Occipital lobe (tissue), 1 donor: ENCODE measurements at regions not wholly inside any gene's neighbourhood (a gene's known extent, or its start where the extent isn't known, plus 50 kb on each side); places are given as distances from the start of the nearest gene placed in this dataset.
"Not testable (repeated sequence)": the region's sequence is repeated elsewhere in the genome, so short reads cannot be mapped to it uniquely, and the experiment has no call there.

ENCODE experiments used
- DNase-seq: peaks from one replicate; lab custom pipeline; 2025; lab: John Stamatoyannopoulos, UW

DNA sequence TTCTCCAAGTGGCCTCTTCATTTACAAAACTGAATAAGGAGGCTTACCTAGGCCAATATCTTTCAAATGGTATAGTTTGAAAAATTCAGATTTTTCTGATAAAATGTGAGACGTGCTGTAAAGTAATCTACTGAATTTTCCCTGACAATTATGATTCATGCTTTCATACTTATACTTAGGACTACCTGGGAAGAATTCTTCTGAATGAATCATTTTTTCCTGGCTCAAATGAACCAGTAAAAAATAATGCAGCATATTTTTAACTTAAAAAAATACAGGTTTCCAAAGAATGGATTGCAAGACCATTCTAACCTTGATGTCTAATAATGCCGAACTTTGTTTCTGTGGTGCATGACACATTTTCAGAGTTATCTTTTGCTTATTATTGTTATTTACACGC is 375.4 kb downstream of the ZNF674 start:
- no peak for DNase-seq

- DNase-seq = no peak
These were observed 377.0 kb downstream of the ZNF674 start for GRCh38 chrX:46168254-46168653.

DNA sequence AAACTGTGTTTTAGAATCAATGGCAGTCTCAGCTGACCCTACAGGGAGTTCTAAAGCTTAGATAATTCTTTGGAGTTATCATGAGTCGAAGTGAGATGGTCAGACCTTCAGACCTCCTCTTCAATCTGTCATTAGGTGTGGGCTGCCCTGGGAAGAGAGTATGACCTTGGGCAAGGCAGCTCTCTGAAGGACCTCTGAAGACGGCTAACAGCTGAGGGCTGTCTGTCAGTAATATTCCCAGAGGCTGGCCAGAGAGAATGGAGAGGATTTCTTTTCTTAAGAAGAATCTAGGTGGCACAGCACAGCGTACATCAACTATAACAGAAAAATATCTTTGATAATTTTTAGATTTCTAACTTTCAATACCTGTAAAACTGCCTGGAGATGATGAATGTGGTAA is 379.4 kb downstream of the ZNF674 start:
- DNase-seq = no peak

GRCh38 chrX:46165411-46165810 is 379.8 kb downstream of the ZNF674 start:
- no peak for DNase-seq

- no peak for DNase-seq
These were observed 392.5 kb downstream of the ZNF674 start for GRCh38 chrX:46152756-46153155.

DNA sequence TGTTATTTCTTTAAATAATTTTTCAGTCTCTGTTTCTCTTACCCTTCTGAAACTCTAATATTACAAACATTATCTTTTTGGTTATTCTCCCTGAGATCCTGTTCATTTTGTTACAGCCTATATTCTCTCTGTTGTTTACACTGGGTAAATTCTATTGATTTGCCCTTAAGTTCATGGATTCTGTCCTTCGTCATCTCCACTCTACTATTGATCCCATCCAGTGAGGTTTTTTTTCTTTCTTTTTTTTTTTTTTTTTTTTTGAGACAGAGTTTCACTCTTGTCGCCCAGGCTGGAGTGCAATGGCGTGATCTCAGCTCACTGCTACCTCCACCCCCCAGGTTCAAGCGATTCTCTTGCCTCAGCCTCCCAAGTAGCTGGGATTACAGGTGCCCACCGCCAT is 393.9 kb downstream of the ZNF674 start:
- not testable (repeated sequence) for DNase-seq

DNA sequence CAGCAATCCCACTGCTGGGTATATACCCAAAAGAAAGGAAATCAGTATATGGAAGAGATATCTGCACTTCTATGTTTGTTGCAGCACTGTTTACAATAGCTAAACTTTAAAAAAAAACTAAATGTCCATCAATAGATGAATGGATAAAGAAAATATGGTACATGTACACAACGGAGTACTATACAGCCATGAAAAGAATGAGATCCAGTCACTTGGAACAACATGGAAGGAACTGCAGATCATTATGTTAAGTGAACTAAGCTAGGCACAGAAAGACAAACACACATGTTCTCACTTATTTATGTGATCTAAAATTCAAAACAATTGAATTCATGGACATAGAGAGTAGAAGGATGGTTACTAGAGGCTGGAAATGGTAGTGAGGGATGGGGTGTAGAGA is 400.7 kb downstream of the ZNF674 start:
- DNase-seq = no peak

GRCh38 chrX:46140272-46140671 is 404.9 kb downstream of the ZNF674 start:
- no peak for DNase-seq

DNA sequence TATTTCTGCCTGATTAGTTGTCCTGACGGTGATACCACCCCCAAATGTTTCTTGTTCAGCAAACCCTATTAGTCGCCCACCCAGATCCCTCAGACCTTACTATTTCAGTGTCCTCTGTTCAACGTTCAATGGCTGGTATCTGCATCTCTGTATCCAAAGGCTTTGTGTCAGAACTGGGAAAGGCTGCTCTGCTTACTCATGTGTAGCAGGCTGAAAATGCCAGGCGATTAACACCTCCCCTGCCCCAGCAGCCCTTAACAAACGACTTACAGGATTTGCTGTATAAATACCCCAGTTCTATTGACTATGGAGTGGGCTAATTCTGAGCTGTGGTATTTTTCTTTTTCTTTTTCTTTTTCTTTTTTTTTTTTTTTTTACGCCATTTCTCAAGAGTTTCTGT is 415.0 kb downstream of the ZNF674 start:
- DNase-seq = no peak

DNA sequence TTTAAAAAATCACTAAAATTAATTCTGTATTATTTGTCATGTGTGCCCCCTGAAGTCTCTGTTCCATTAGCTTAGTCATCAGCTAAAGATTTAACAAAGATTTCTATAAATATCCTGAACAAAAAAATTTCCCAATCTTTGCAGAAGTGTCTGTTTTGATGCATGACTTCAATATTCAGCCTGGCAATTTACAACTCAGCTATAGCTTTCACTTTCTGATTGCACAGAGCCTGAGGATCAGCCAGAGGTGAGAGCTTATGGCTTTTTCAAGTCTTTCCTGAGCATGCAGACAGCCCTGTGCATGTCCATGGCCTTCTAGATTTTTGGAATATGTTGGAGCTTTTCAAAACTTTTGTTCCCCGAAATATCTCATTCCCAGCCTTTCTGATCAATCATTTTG is 420.1 kb downstream of the ZNF674 start:
- no peak for DNase-seq

DNA sequence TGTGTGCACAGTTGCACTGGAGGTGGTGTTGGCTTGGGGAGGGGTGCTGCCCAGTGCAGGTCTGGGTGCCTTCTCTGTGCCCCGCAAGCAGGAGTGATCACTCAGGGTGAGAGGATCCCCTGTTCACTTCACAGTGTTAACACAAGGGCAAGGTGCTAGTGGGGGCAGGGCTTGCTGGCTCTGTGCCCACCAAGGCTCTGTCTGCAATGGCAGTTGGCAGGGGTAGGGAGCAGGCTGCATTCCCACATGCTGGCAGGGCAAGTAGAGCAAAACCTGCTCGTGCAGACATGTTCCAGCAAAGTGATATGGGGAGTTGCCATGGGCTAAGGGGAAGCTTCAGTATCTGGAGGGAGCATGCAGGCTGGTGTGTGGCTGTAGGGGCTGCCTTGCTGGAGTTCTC is 428.0 kb downstream of the ZNF674 start:
- no peak for DNase-seq

- not testable (repeated sequence) for DNase-seq
These were observed 457.9 kb downstream of the ZNF674 start for GRCh38 chrX:46087310-46087709.

GRCh38 chrX:46080121-46080520 is 465.1 kb downstream of the ZNF674 start:
- not testable (repeated sequence) for DNase-seq

- no peak for DNase-seq
These were observed 472.4 kb downstream of the ZNF674 start for GRCh38 chrX:46072791-46073190.

DNA sequence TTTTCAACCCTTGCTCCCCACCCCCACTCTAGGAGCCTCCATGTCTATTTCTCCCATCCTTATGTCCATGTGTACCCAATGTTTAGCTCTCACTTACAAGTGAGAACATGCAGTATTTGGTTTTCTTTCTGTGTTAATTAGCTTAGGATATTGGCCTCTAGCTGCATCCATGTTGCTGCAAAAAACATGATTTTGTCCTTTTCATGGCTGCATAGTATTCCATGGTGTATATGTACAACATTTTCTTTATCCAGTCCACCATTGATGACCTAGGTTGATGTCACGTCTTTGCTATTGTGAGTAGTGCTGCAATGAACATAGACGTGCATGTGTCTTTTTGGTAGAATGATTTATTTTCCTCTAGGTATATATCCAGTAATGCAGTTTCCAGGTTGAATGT is 472.8 kb downstream of the ZNF674 start:
- DNase-seq = no peak

- DNase-seq = no peak
These were observed 474.8 kb downstream of the ZNF674 start for GRCh38 chrX:46070421-46070820.

GRCh38 chrX:46059316-46059715 is 485.9 kb downstream of the ZNF674 start:
- no peak for DNase-seq

GRCh38 chrX:46044486-46044885 is 500.7 kb downstream of the ZNF674 start:
- no peak for DNase-seq

DNA sequence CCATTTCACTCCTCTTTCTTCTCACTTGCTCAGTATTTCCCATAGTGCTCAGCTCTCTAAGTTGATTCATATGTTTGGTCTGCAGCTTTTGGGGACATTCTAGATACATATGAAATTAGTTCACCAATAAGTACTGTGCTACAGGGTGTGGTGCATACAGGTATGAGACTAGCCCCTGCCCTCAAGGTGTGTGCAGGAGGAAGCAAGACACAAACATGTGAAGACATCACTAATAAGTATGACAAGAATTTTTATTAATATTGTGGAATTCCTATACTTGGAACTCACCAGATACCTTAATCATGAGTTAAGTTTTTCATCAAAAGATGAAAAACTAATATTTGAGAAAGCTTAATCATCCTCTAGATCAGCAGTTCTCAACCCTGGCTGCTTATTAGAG is 505.2 kb downstream of the ZNF674 start:
- DNase-seq = no peak

GRCh38 chrX:46039526-46039925 is 505.7 kb downstream of the ZNF674 start:
- no peak for DNase-seq

- DNase-seq = no peak
These were observed 508.7 kb downstream of the ZNF674 start for GRCh38 chrX:46036508-46036907.

DNA sequence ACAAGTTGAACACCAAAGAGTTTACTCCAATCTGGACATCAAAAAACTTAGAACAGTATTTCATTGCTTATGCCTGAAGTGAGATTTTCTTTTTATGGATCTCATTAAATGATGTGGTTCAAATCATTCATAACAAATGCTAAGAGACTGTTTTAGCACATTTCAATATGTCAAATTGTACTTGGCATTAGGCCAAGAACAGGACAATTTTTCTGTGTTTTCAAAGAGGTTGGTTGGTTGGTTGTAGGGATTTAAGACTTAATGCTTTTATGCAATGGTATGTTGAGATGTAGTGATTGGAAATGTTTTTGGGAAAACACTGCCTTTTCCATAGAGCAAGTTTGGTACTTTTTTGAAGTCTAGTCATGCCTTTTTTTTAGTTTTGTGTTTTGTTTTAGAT is 510.4 kb downstream of the ZNF674 start:
- no peak for DNase-seq

DNA sequence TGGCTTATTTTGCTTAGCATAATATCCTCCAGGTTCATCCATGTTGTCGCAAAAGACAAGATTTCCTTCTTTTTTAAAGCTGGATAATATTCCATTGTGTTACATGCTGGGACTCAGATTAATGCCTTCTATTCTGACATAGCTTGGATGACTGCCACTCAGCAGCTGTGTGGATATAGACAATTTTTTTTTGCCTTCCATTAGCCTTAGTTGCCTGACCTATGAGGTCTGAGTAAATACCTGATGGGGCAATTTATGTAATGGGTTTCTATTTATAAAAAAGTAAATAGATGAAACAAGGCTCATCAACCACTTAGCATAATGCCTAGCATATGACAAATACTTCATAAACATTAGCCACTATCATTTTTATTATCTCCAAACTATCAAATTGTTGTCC is 515.4 kb downstream of the ZNF674 start:
- DNase-seq = no peak

DNA sequence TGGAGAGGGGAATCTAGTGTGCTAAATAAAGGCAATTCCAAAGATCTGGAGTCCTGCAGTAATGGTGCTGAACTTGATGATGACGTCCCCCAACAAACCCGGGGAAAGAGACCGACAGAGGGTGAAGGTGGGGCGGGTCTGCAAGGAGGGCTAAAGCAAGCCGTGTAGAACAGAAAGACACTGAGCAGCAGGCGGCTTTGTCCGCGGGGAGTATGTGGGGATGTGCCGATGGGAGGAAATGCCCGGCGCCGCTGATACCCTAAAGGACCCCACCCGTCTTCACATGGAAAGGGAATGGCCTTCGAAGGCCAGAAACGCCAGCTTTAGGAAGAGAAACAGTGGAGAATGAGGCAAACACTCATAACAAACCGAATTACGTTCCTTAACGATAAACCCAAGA is 528.9 kb downstream of the ZNF674 start:
- no peak for DNase-seq

DNA sequence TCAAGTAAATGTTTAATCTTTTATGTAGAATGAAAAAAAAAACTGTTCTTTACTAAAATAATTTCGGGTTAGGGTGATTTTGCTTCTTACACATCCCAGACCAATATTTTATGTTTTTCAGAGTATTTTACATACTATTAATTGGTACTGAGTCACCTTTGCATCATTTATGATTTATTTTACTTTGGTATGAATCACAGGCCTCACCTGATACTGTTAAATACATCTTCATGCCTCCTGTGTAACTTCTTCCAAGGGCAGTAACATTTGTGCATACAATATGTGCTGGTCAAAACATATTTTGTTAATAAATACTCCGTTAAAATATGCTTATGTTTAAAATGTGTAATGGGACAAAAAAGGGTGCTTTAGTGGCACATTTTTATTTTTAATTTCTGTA is 529.6 kb downstream of the ZNF674 start:
- no peak for DNase-seq
